HEK293 (cell line): ENCODE measurements at regions not wholly inside any gene's neighbourhood (a gene's known extent, or its start where the extent isn't known, plus 50 kb on each side); places are given as distances from the start of the nearest gene placed in this dataset.

Source experiments
- CTCF ChIA-PET: fragments of 350-600 bp; formaldehyde crosslinking; extraction: SDS; loops from one replicate; lab custom pipeline; 2021; ENCODE audit warnings: antibody characterized with exemption; lab: Yijun Ruan, JAX
- POLR2A ChIA-PET: fragments of 300-600 bp; formaldehyde crosslinking; extraction: SDS; loops from one replicate; lab custom pipeline; 2020; ENCODE audit warnings: antibody characterized with exemption, inconsistent platforms; lab: Yijun Ruan, JAX
- H3K27ac ChIP-seq: fragments of 200-500 bp; sonication (Bioruptor generic); 2 replicates; pipeline ENCODE4 v1.5.1; 2014; ENCODE audit warnings: low read depth, low read length, control low read depth, inconsistent platforms; ENCODE audit errors: extremely low read depth
- H3K36me3 ChIP-seq, 2 experiments: fragments of 200-500 bp in 1 of 2; sonication (Bioruptor generic) in 1 of 2; 1 replicate in 1 of 2; 2 replicates in 1 of 2; pipeline ENCODE4 v1.5.1; 2014 to 2017; ENCODE audit warnings: inconsistent platforms in 2 of 2, low read length in 2 of 2; ENCODE audit not compliant: control insufficient read depth in 2 of 2, insufficient read depth in 1 of 2
- H3K4me1 ChIP-seq: fragments of 200-500 bp; sonication (Bioruptor generic); 2 replicates; pipeline ENCODE4 v1.5.1; 2014; ENCODE audit warnings: mild to moderate bottlenecking, low read length, inconsistent platforms; ENCODE audit not compliant: control insufficient read depth, insufficient read depth
- H3K4me3 ChIP-seq: 2 replicates; pipeline ENCODE4 v1.5.1; 2011; ENCODE audit warnings: low read depth, mild to moderate bottlenecking, control low read depth, low read length, moderate library complexity
- H3K9me3 ChIP-seq: fragments of 200-500 bp; sonication (Bioruptor generic); 2 replicates; pipeline ENCODE4 v1.5.1; 2014; ENCODE audit warnings: low read depth, low read length, inconsistent platforms; ENCODE audit not compliant: control insufficient read depth, insufficient read depth
- EGR2 ChIP-seq: fragments of 450-650 bp; formaldehyde crosslinking; IDR thresholded peaks from 2 replicates; pipeline ENCODE4 v1.5.1; 2016; ENCODE audit warnings: low read depth, missing biosample characterization, missing genetic modification characterization
- HOXA7 ChIP-seq: sonication (generic); formaldehyde crosslinking; IDR thresholded peaks from 2 replicates; pipeline ENCODE4 v1.8.1; 2022; ENCODE audit warnings: missing genetic modification reagents, borderline replicate concordance
- INSM2 ChIP-seq: fragments of 450-650 bp; formaldehyde crosslinking; IDR thresholded peaks from 2 replicates; pipeline ENCODE4 v1.5.1; 2016; ENCODE audit warnings: missing biosample characterization, missing genetic modification characterization
- PRDM10 ChIP-seq: fragments of 450-650 bp; formaldehyde crosslinking; IDR thresholded peaks from 2 replicates; pipeline ENCODE4 v1.5.1; 2016; ENCODE audit warnings: missing biosample characterization, missing genetic modification characterization
- ZBTB21 ChIP-seq: fragments of 450-650 bp; formaldehyde crosslinking; IDR thresholded peaks from 2 replicates; pipeline ENCODE4 v1.5.1; 2017; ENCODE audit warnings: missing biosample characterization, missing genetic modification characterization
- ZFHX2 ChIP-seq: fragments of 450-650 bp; formaldehyde crosslinking; conservative IDR thresholded peaks from 2 replicates; pipeline ENCODE4 v1.5.1; 2016; ENCODE audit warnings: missing biosample characterization, missing genetic modification characterization
- ZFP41 ChIP-seq: fragments of 450-650 bp; formaldehyde crosslinking; IDR thresholded peaks from 2 replicates; pipeline ENCODE4 v1.5.1; 2016; ENCODE audit warnings: missing biosample characterization, missing genetic modification characterization, borderline replicate concordance
- ZIC2 ChIP-seq: fragments of 450-650 bp; formaldehyde crosslinking; IDR thresholded peaks from 2 replicates; pipeline ENCODE4 v1.5.1; 2016; ENCODE audit warnings: missing biosample characterization, missing genetic modification characterization
- ZNF140 ChIP-seq: fragments of 450-650 bp; formaldehyde crosslinking; IDR thresholded peaks from 2 replicates; pipeline ENCODE4 v1.5.1; 2016; ENCODE audit warnings: missing biosample characterization, missing genetic modification characterization
- ZNF169 ChIP-seq: fragments of 450-650 bp; formaldehyde crosslinking; IDR thresholded peaks from 2 replicates; pipeline ENCODE4 v1.5.1; 2016; ENCODE audit warnings: missing biosample characterization, missing genetic modification characterization
- ZNF274 ChIP-seq, 2 experiments: fragments of 200-500 bp in 1 of 2; fragments of 450-650 bp in 1 of 2; sonication (Bioruptor generic) in 1 of 2; formaldehyde crosslinking in 1 of 2; IDR thresholded peaks; 2 replicates each; pipeline versions ENCODE4 v1.5.1 to v1.6.1; 2014 to 2016; ENCODE audit warnings: borderline replicate concordance in 1 of 2, inconsistent platforms in 1 of 2, low read length in 1 of 2, missing biosample characterization in 1 of 2, missing genetic modification characterization in 1 of 2
- ZNF335 ChIP-seq: fragments of 450-650 bp; formaldehyde crosslinking; conservative IDR thresholded peaks from 2 replicates; pipeline ENCODE4 v1.5.1; 2016; ENCODE audit warnings: missing biosample characterization, missing genetic modification characterization
- ZNF354C ChIP-seq: fragments of 450-650 bp; formaldehyde crosslinking; IDR thresholded peaks from 2 replicates; pipeline ENCODE4 v1.5.1; 2016; ENCODE audit warnings: missing biosample characterization, missing genetic modification characterization, low read depth, borderline replicate concordance
- ZNF514 ChIP-seq: fragments of 450-650 bp; formaldehyde crosslinking; IDR thresholded peaks from 2 replicates; pipeline ENCODE4 v1.5.1; 2016; ENCODE audit warnings: missing biosample characterization, missing genetic modification characterization
- ZNF530 ChIP-seq: fragments of 450-650 bp; formaldehyde crosslinking; IDR thresholded peaks from 2 replicates; pipeline ENCODE4 v1.5.1; 2016; ENCODE audit warnings: low read depth, missing biosample characterization, missing genetic modification characterization
- ZNF791 ChIP-seq: fragments of 450-650 bp; formaldehyde crosslinking; IDR thresholded peaks from 2 replicates; pipeline ENCODE4 v1.5.1; 2016; ENCODE audit warnings: missing biosample characterization, missing genetic modification characterization
- ZNF830 ChIP-seq: fragments of 450-650 bp; IDR thresholded peaks from 2 replicates; pipeline ENCODE4 v1.5.0; 2018; ENCODE audit warnings: missing biosample characterization, missing genetic modification characterization, low read depth, mild to moderate bottlenecking, moderate library complexity
- ZNF837 ChIP-seq: fragments of 450-650 bp; formaldehyde crosslinking; IDR thresholded peaks from 2 replicates; pipeline ENCODE4 v1.5.1; 2016; ENCODE audit warnings: missing biosample characterization, missing genetic modification characterization
- ZSCAN23 ChIP-seq: fragments of 450-650 bp; formaldehyde crosslinking; IDR thresholded peaks from 2 replicates; pipeline ENCODE4 v1.5.1; 2016; ENCODE audit warnings: missing biosample characterization, missing genetic modification characterization
- TF ChIP-seq, protein P1 (sequence below): fragments of 450-650 bp; formaldehyde crosslinking; IDR thresholded peaks from 2 replicates; pipeline ENCODE4 v1.5.1; 2016; ENCODE audit warnings: missing biosample characterization, missing genetic modification characterization
- TF ChIP-seq, protein P2 (sequence below): fragments of 450-650 bp; formaldehyde crosslinking; IDR thresholded peaks from 2 replicates; pipeline ENCODE4 v1.5.1; 2016; ENCODE audit warnings: missing biosample characterization, missing genetic modification characterization

DNA sequence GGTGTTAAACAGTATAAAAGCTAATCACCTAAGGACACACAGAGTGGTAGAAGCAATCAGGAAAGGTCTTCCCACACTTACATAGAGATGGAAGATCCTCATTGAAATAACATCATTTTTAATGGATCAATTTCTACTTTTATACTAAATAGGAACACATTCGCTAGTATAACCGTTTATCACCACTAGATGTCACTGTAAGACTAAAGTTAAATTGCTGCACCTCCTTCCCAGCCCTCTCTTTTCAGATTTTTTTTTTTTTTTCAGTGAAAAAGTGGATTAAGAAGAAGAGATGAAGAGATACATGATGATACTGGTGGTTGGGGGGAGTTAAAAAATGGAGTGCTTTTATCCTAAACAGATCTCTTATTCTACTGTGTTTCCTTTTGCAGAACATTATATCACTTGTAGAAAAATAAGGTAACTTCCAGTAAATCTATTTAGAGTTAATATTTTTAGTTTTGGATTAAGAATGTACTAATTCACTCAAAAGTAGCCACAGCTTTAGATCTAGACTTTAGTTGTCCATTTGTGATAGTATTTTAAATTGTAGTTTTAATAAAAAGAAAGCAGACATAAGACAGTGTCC, 116.9 kb upstream of the ARRDC3 start (continued):
- TF ChIP-seq ZNF274 (IDR thresholded peaks at IDR 0.05; ENCODE audit: low read length), result no peak
- TF ChIP-seq ZNF274 (tag by site-specific recombination; IDR thresholded peaks at IDR 0.05; ENCODE audit: borderline replicate concordance), result no peak
- TF ChIP-seq INSM2, result no peak
- no peak for TF ChIP-seq ZNF354C (tag by site-specific recombination)
- TF ChIP-seq HOXA7 (CRISPR knock-in tag), result no peak

- ChIA-PET POLR2A (no interaction called here), CTCF (no interaction called here)
These were observed 112.6 kb upstream of the ARRDC3 start for GRCh38 chr5:91495699-91496098.

More at GRCh38 chr5:91495699-91496098, 112.6 kb upstream of the ARRDC3 start:
- no peaks in the 10 kb centered on the region for H3K9me3 ChIP-seq
- H3K36me3 ChIP-seq, result no peaks in the 10 kb centered on the region
- H3K4me1 ChIP-seq, result no peaks in the 10 kb centered on the region
- no peak overlapping the region for H3K27ac ChIP-seq
- TF ChIP-seq ZFP41 (tag by site-specific recombination), result no peak
- TF ChIP-seq PRDM10, result no peak
- no peak for TF ChIP-seq ZNF830 (tag by site-specific recombination)
- TF ChIP-seq ZNF837, result no peak
- peak; percentile 63; the same call in 1 of the 2 replicates for TF ChIP-seq EGR2 (tag by site-specific recombination)
- TF ChIP-seq ZNF530 (tag by site-specific recombination), result no peak
- TF ChIP-seq ZIC2, result peak; percentile 60; the same call in 1 of the 2 replicates
- TF ChIP-seq, protein P1, sequence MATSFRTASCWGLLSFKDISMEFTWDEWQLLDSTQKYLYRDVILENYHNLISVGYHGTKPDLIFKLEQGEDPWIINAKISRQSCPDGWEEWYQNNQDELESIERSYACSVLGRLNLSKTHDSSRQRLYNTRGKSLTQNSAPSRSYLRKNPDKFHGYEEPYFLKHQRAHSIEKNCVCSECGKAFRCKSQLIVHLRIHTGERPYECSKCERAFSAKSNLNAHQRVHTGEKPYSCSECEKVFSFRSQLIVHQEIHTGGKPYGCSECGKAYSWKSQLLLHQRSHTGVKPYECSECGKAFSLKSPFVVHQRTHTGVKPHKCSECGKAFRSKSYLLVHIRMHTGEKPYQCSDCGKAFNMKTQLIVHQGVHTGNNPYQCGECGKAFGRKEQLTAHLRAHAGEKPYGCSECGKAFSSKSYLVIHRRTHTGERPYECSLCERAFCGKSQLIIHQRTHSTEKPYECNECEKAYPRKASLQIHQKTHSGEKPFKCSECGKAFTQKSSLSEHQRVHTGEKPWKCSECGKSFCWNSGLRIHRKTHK (tag by site-specific recombination), result no peak
- no peak for TF ChIP-seq ZNF169 (tag by site-specific recombination)
- no peak for TF ChIP-seq ZBTB21 (tag by site-specific recombination)
- no peak for TF ChIP-seq ZSCAN23 (tag by site-specific recombination)
- TF ChIP-seq ZNF791, result no peak
- TF ChIP-seq ZFHX2 (tag by site-specific recombination), result peak; percentile 51; the same call in 1 of the 2 replicates
- TF ChIP-seq, protein P2, sequence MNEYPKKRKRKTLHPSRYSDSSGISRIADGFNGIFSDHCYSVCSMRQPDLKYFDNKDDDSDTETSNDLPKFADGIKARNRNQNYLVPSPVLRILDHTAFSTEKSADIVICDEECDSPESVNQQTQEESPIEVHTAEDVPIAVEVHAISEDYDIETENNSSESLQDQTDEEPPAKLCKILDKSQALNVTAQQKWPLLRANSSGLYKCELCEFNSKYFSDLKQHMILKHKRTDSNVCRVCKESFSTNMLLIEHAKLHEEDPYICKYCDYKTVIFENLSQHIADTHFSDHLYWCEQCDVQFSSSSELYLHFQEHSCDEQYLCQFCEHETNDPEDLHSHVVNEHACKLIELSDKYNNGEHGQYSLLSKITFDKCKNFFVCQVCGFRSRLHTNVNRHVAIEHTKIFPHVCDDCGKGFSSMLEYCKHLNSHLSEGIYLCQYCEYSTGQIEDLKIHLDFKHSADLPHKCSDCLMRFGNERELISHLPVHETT (tag by site-specific recombination), result no peak
- no peak for TF ChIP-seq ZNF140
- no peak for TF ChIP-seq ZNF335 (tag by site-specific recombination)
- no peak for TF ChIP-seq ZNF514 (tag by site-specific recombination)
- no peak overlapping the region for H3K4me3 ChIP-seq
